GM18870 (cell line): ENCODE measurements at regions not wholly inside any gene's neighbourhood (a gene's known extent, or its start where the extent isn't known, plus 50 kb on each side); places are given as distances from the start of the nearest gene placed in this dataset.
"Not testable (repeated sequence)": the region's sequence is repeated elsewhere in the genome, so short reads cannot be mapped to it uniquely, and the experiment has no call there.

ENCODE experiments used
- ATAC-seq: cut with Tn5 transposase; IDR thresholded peaks from one replicate; pipeline ENCODE4 v1.9.1; 2021; ENCODE audit warnings: moderate library complexity; ENCODE audit not compliant: unreplicated experiment

- ATAC-seq: no peak
These were observed 94.6 kb upstream of the CASK start for GRCh38 chrX:42017971-42018370.

GRCh38 chrX:42000836-42001235 lies 77.5 kb upstream of the CASK start:
- ATAC-seq: no peak

- ATAC-seq: no peak
These were observed 61.3 kb upstream of the CASK start for GRCh38 chrX:41984628-41985027.

GRCh38 chrX:41982953-41983352 lies 59.6 kb upstream of the CASK start:
- ATAC-seq: no peak

- no peak for ATAC-seq
These were observed 58.2 kb upstream of the CASK start for GRCh38 chrX:41981481-41982013.

- not testable (repeated sequence) for ATAC-seq
These were observed 51.3 kb upstream of the CASK start for GRCh38 chrX:41974677-41975076.

GRCh38 chrX:41973208-41973607 lies 49.9 kb upstream of the CASK start:
- ATAC-seq: no peak
